ENCODE measurements at regions not wholly inside any gene's neighbourhood (a gene's known extent, or its start where the extent isn't known, plus 50 kb on each side); places are given as distances from the start of the nearest gene placed in this dataset.
"Not testable (repeated sequence)": the region's sequence is repeated elsewhere in the genome, so short reads cannot be mapped to it uniquely, and the experiment has no call there.

DNA sequence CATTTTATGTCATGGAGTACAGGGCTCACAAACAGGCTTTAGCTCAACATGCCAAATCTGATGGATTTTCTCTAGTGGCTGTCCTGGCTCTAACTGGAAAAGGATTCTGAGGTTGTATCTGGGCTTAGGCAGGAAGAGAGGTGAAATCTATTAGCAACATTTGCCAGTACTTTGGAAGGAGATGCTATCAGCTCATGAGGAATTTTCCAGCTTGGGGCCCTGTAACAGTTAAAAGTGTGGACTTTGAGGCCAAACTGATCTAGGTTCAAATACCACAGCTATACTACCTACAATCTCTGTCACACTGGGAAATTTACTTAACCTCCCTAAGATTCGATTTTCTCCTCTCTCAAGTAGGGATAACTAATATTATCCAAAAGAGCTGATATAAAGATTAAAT, 119.0 kb upstream of the HCCS start:
- Histone ChIP-seq H3K4me1 (no peaks in the 10 kb centered on the region), H3K4me2 (no peak overlapping the region), H3K9ac (no peak overlapping the region), H3K36me3 (no peaks in the 10 kb centered on the region), H3K9me3 (no peaks in the 10 kb centered on the region), H4K20me1 (no peaks in the 10 kb centered on the region; the same call in 1 of the 2 replicates), H3K4me3 (no peak overlapping the region), H3K27ac (no peak overlapping the region), H3K27me3 (peaks cover 82% of the 10 kb centered on the region)
- no peak for TF ChIP-seq Cebpa-rat (IDR thresholded peaks at IDR 0.05)

DNA sequence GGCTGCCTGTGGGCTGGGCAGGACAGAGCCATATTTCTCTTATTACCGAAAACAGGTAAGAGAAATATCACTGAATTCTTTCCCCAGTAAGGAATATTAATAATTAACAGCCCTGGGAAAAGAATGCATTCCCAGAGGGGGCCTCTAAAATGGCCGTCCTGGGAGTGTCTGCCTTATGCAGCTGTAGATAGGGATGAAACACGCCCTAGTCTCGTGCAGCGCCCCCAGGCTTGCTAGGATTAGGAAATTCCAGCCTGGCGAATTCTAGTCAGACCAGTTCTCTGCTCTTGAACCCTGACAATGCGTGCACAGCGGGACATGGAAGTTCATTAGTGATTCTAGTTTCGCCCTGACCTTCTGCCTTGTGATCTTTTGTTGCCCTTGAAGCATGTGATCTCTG, 104.1 kb upstream of the HCCS start:
- not testable (repeated sequence) for H3K4me3 ChIP-seq, H4K20me1 ChIP-seq, H3K4me1 ChIP-seq, H3K36me3 ChIP-seq, H3K27ac ChIP-seq, H3K9ac ChIP-seq, H3K4me2 ChIP-seq, H3K9me3 ChIP-seq
- peaks cover 82% of the 10 kb centered on the region for H3K27me3 ChIP-seq

DNA sequence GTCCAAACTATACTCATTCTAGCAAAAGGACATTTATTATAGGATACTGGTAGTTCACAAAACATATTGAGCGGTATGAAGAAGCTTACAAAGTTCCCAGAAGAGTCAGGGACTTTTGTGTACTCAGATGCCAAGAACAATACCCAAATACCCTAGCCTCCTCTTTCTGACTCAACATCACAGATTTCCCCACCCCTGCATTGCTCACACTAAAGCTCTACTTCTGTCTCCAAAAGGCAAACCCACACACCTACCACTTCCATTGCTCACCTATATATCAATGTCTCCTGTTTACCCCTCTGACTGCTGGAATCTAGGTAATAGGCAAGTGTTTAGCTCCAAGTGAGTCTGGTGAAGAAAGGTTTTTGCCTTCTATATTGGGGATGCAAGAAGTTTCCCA, 100.7 kb upstream of the HCCS start:
- peaks cover 4% of the 10 kb centered on the region; the same call in 1 of the 2 replicates for H3K4me1 ChIP-seq
- TF ChIP-seq Cebpa-rat (IDR thresholded peaks at IDR 0.05) = no peak
- peaks cover 98% of the 10 kb centered on the region for H3K27me3 ChIP-seq

DNA sequence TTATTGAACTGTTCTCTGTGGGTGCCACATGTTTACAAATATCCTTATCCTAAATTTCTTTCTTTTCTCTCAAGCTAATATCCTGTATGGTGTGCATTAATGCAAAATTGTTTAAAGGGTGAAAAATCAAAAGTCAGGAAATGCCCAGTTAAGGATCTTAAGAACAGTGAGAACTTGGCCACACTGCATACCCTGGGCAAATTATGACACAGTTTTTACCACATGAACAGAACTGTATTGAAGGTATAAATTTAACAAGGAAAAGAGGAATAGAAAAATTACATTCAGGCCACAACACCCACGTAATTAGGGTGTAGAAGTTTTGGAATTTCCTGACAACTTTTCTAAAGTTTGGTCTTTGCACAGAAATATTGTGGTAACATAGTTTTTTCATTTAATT, 94.4 kb upstream of the HCCS start:
- H3K27me3 ChIP-seq = peaks cover 56% of the 10 kb centered on the region

More for the DNA sequence above, 100.7 kb upstream of the HCCS start:
- H3K9me3 ChIP-seq = peaks cover 7% of the 10 kb centered on the region; the same call in 1 of the 2 replicates
- H3K4me2 ChIP-seq = no peak overlapping the region
- no peak overlapping the region for H3K4me3 ChIP-seq
- no peak overlapping the region for H3K27ac ChIP-seq
- no peak overlapping the region for H3K9ac ChIP-seq
- H3K36me3 ChIP-seq = no peaks in the 10 kb centered on the region
- no peaks in the 10 kb centered on the region for H4K20me1 ChIP-seq

DNA sequence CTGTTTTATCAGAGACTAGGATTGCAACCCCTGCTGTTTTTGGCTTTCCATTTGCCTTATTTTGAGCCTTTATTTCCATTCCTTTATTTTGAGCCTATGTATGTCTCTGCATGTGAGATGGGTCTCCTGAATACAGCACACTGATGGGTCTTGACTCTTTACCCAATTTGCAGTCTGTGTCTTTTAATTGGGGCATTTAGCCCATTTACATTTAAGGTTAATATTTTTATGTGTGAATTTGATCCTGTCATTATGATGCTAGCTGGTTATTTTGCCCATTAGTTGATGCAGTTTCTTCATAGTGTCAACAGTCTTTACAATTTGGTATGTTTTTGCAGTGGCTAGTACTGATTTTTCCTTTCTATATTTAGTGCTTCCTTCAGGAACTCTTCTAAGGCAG, 88.5 kb upstream of the HCCS start:
- not testable (repeated sequence) for H3K36me3 ChIP-seq, H3K4me1 ChIP-seq, H3K27ac ChIP-seq, H3K4me3 ChIP-seq, H3K4me2 ChIP-seq, H3K9ac ChIP-seq, H4K20me1 ChIP-seq, H3K9me3 ChIP-seq
- peaks cover 31% of the 10 kb centered on the region for H3K27me3 ChIP-seq

More for the DNA sequence above, 94.4 kb upstream of the HCCS start:
- H3K9me3 ChIP-seq = no peaks in the 10 kb centered on the region
- H3K4me3 ChIP-seq = no peak overlapping the region
- no peak overlapping the region for H3K27ac ChIP-seq
- no peak for TF ChIP-seq Cebpa-rat (IDR thresholded peaks at IDR 0.05)
- H3K36me3 ChIP-seq = no peaks in the 10 kb centered on the region
- no peak overlapping the region for H3K9ac ChIP-seq
- H3K4me1 ChIP-seq = no peaks in the 10 kb centered on the region
- no peaks in the 10 kb centered on the region for H4K20me1 ChIP-seq
- H3K4me2 ChIP-seq = no peak overlapping the region

DNA sequence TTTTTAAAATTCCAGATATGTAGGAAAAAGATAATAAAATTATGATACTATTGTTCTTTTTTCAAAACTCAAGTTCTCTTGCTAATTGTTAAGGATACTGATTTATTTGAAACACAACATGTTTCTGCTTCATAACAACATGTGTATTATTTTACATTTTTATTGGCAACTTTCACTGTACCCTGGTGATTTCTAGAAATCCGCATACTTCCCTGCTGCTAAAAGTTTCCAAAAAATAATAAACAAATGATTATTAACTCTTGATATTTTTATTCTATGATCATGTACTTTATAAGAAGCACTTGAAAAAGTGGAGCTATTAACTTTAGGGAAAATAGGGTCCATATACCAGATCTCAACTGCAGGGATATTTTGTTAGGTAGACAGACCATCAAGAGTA, 71.2 kb upstream of the HCCS start:
- no peak overlapping the region for H3K4me3 ChIP-seq
- peaks cover 71% of the 10 kb centered on the region for H3K27me3 ChIP-seq
- no peaks in the 10 kb centered on the region for H3K36me3 ChIP-seq
- TF ChIP-seq Cebpa-rat (IDR thresholded peaks at IDR 0.05) = no peak
- H3K9me3 ChIP-seq = peaks cover 8% of the 10 kb centered on the region
- no peak overlapping the region for H3K4me2 ChIP-seq
- no peak overlapping the region for H3K27ac ChIP-seq
- no peaks in the 10 kb centered on the region for H4K20me1 ChIP-seq
- H3K4me1 ChIP-seq = no peaks in the 10 kb centered on the region
- H3K9ac ChIP-seq = no peak overlapping the region

DNA sequence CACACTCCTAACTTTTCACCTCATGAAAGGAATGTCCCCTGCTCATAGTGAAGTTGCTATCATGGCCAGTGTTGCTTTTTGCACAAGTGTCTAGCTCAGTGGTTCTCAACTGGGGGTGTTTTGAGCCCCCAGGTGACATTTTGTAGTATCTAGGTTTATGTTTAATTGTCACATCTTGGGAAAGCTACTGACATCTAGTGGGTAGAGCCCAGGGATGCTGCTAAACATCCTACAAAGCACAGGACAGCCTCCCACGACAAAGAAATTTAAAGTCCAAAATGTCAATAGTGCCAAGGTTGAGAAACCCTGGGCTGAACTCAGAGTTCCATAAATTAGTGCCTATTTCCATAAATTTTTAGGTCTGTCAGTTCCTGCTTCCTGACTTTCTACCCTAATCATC, 70.7 kb upstream of the HCCS start:
- Histone ChIP-seq H3K9me3 (peaks cover 11% of the 10 kb centered on the region), H3K9ac (no peak overlapping the region), H3K4me1 (no peaks in the 10 kb centered on the region), H3K36me3 (no peaks in the 10 kb centered on the region), H4K20me1 (no peaks in the 10 kb centered on the region), H3K27me3 (peaks cover 66% of the 10 kb centered on the region), H3K4me2 (no peak overlapping the region), H3K27ac (no peak overlapping the region), H3K4me3 (no peak overlapping the region)
- no peak for TF ChIP-seq Cebpa-rat (IDR thresholded peaks at IDR 0.05)

DNA sequence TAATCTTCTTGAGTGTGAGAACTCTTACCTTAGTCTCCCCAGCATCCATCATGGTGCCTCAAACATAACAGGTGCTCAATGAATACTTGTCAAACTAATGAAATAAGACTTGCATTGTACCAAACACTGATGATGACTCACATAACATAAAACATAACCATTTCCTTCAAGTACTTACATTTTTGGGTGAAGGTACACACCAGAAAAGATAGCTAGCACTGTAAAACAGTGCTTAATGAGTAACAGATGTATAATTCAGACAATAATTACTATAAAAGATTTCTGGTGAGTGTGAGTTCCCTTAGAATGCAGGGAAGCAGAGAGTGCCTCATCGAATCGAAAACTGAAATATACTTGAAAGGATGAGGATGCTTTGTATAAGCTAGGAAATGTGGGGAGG, 70.1 kb upstream of the HCCS start:
- Histone ChIP-seq H3K4me2 (no peak overlapping the region), H3K4me1 (no peaks in the 10 kb centered on the region), H3K4me3 (no peak overlapping the region), H3K9ac (no peak overlapping the region), H3K9me3 (peaks cover 11% of the 10 kb centered on the region), H3K27ac (no peak overlapping the region), H3K36me3 (no peaks in the 10 kb centered on the region), H3K27me3 (peaks cover 63% of the 10 kb centered on the region), H4K20me1 (no peaks in the 10 kb centered on the region)
- TF ChIP-seq Cebpa-rat (IDR thresholded peaks at IDR 0.05) = no peak

DNA sequence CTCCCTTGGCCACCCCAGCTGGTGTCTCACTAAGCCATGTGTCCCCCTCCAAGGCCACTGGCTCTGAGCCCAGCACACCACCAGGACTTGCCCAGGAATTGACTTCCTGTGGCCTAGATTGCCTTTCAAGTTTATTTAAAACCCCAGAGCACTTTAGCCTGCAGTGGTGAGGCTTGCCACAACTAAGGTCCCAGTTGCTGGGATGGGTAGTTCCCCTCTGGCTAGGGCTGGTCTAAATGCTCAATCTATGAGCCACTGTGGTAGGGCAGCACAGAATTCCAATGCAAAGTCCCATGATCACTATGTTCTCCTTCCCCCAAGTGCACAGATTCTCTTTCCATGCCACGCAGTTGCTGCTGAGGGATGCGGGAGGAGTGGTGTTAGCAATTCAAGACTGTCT, 61.1 kb upstream of the HCCS start:
- Histone ChIP-seq H3K36me3 (no peaks in the 10 kb centered on the region), H3K9me3 (peaks cover 7% of the 10 kb centered on the region), H3K4me2 (no peak overlapping the region), H3K9ac (no peak overlapping the region), H3K27me3 (peaks cover 57% of the 10 kb centered on the region), H4K20me1 (no peaks in the 10 kb centered on the region), H3K4me1 (no peaks in the 10 kb centered on the region), H3K27ac (no peak overlapping the region), H3K4me3 (no peak overlapping the region)
- no peak for TF ChIP-seq Cebpa-rat (IDR thresholded peaks at IDR 0.05)

DNA sequence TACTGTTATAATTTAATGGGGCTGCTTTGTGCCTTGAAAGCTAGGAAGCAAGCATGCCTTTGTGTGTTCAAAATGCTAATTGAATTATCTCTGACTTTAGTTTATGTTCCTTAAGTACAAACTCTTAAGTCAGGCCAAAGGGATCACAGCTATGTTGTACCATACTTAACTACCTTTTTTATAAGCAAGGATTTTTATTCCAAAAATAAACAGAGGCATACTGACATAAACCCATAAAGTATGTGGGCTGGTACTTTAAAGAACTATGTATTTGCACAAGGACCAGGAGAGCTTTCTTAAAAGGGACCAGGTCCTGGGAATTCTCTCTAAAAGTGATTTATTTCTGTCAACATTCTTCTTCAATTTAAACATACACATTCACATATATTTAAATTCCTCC, 57.8 kb upstream of the HCCS start:
- Histone ChIP-seq H3K4me1 (no peaks in the 10 kb centered on the region), H3K4me2 (no peak overlapping the region), H3K27me3 (peaks cover 68% of the 10 kb centered on the region), H3K9me3 (0 out of 2 replicates have a peak, but pooled peaks cover 4% of the 10 kb centered on the region), H4K20me1 (no peaks in the 10 kb centered on the region; the same call in 1 of the 2 replicates), H3K27ac (no peak overlapping the region), H3K4me3 (no peak overlapping the region), H3K9ac (no peak overlapping the region), H3K36me3 (no peaks in the 10 kb centered on the region)
- no peak for TF ChIP-seq Cebpa-rat (IDR thresholded peaks at IDR 0.05)

Measured in BLaER1 (cell line).